ENCODE measurements at regions not wholly inside any gene's neighbourhood (a gene's known extent, or its start where the extent isn't known, plus 50 kb on each side); places are given as distances from the start of the nearest gene placed in this dataset.

DNA sequence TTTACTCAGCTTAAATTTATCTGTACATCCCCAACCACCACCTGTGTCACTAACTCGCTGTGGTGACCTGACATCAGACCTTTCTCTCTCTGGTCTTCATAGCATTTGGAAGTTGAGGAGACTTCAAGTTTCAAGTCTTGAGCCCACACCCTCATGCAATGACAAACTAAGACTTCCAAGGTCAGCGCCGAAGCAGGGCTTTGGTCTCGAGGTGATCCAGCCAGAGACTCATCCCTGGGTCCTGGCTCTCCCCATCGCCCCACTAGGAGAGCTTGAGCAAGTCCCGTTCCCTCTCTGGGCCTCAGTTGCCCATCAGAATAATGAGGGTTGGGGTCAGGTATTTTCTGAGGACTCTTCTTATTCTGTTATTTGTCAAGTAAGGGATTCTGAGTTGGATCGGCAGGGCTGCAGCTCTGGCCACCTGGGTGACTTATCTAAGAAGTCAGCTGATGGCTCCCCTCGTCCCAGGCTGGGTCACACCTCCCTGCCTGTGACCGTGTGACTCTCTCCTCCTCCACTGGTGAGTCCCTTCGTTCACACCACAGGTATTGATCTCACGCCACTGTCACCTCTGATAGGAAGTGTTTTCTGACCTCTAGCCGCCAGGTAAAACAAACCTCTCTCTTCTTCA lies 143.7 kb upstream of the RUNX3 start:
- TF ChIP-seq, protein P1, sequence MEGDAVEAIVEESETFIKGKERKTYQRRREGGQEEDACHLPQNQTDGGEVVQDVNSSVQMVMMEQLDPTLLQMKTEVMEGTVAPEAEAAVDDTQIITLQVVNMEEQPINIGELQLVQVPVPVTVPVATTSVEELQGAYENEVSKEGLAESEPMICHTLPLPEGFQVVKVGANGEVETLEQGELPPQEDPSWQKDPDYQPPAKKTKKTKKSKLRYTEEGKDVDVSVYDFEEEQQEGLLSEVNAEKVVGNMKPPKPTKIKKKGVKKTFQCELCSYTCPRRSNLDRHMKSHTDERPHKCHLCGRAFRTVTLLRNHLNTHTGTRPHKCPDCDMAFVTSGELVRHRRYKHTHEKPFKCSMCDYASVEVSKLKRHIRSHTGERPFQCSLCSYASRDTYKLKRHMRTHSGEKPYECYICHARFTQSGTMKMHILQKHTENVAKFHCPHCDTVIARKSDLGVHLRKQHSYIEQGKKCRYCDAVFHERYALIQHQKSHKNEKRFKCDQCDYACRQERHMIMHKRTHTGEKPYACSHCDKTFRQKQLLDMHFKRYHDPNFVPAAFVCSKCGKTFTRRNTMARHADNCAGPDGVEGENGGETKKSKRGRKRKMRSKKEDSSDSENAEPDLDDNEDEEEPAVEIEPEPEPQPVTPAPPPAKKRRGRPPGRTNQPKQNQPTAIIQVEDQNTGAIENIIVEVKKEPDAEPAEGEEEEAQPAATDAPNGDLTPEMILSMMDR (IDR thresholded peaks at IDR 0.05; ENCODE audit: borderline replicate concordance, insufficient read depth, low read depth, low read length) = no peak
- no peak overlapping the region for H3K4me3 ChIP-seq (ENCODE audit: low read depth, low read length)

DNA sequence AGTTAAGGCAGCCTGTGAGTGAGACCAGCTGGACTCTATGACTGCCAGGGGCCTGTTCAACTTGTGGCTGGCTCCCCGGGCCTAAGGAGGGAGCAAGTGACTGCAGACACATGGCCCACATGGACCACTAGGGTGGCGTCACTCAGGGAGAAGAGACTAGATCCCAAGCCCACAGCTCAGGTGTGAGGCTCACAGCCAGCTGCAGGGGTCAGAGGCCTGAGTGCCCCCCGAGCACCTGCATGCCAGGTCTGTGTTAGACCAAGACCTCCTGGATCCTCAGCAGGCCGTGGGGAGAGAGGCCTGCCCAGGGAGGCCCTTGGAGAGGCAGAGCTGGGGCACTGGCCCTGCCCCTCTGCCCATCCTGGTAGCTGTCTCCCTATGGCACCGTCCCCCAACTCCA lies 142.4 kb upstream of the RUNX3 start:
- TF ChIP-seq, protein P1 (IDR thresholded peaks at IDR 0.05; ENCODE audit: borderline replicate concordance, insufficient read depth, low read depth, low read length) = no peak
- no peak overlapping the region for H3K4me3 ChIP-seq (ENCODE audit: low read depth, low read length)

DNA sequence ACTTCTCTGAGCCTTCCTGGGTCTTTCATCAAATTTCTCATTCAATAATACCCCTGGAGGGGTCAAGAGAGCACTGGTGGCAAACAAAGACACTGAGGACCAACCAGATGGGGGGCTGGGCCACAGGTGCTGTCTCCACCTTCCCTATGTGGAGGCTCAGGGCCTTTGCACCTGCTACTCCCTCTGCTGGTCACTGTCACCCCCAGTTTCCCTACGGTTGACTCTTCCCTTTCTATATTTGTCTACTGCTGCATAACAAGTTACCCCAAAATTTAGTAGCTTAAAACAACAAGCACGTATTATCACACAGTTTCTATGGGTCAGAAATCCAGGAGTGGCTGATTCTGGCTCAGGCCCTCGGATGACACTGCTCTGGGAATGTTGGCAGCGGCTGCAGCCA lies 138.8 kb upstream of the RUNX3 start:
- no peak overlapping the region for H3K4me3 ChIP-seq (ENCODE audit: low read depth, low read length)
- TF ChIP-seq, protein P1 (IDR thresholded peaks at IDR 0.05; ENCODE audit: borderline replicate concordance, insufficient read depth, low read depth, low read length) = peak; percentile 48

DNA sequence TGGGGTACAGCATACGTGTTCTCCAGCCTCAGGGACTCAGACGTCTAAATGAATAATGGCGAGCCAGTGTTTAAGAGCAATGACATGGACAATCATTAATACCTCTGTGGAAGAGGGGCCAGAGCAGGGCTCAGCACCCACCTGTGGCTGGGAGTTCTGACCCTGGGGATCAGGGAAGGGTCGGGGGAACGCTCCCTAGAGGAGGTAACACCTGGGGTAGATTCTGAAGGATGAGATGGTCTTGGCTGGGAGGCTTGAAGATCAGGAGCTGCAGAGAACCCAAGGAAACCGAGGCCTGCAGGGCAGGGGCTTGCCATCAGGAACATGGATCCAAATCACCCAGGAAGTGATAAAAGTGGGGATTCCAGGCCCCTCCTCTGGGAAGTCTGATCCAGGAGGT lies 138.2 kb upstream of the RUNX3 start:
- no peak overlapping the region for H3K4me3 ChIP-seq (ENCODE audit: low read depth, low read length)
- TF ChIP-seq, protein P1 (IDR thresholded peaks at IDR 0.05; ENCODE audit: borderline replicate concordance, insufficient read depth, low read depth, low read length) = no peak

DNA sequence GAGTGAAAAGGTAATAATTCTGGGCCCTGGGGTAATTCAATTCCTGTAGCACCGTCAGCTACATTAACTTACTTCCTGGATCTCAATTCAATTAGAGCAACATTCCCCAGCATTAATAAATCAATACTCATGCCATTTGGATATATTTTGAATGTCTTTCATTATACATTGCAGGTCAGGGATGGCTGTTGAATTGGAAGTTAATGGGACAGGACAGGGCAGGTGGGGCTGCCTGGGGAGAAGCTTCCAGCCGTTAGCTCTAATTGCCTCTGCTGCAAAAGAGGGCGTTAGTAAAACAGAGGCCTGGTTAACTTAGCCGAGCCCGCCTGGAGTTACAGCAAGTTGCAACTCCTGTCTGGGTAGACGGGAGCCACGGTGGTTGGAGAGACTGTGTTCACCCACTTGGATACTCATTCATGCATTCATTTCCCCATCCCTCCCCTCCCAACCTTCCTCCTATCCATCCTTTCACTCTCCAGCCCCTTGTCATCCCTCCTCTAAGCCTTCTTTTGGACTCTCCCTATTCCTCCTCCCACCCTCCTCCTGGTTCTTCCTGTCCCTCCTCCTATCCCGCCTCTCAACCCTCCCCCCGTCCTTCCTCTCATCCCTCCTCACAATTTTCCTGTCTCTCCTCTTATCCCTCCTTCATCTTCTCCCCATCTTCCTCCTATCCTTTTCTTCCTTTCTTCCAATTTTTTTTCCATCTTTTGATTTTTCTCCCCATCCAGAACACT lies 137.6 kb upstream of the RUNX3 start:
- TF ChIP-seq, protein P1 (IDR thresholded peaks at IDR 0.05; ENCODE audit: borderline replicate concordance, insufficient read depth, low read depth, low read length) = no peak
- H3K4me3 ChIP-seq (ENCODE audit: low read depth, low read length) = no peak overlapping the region

DNA sequence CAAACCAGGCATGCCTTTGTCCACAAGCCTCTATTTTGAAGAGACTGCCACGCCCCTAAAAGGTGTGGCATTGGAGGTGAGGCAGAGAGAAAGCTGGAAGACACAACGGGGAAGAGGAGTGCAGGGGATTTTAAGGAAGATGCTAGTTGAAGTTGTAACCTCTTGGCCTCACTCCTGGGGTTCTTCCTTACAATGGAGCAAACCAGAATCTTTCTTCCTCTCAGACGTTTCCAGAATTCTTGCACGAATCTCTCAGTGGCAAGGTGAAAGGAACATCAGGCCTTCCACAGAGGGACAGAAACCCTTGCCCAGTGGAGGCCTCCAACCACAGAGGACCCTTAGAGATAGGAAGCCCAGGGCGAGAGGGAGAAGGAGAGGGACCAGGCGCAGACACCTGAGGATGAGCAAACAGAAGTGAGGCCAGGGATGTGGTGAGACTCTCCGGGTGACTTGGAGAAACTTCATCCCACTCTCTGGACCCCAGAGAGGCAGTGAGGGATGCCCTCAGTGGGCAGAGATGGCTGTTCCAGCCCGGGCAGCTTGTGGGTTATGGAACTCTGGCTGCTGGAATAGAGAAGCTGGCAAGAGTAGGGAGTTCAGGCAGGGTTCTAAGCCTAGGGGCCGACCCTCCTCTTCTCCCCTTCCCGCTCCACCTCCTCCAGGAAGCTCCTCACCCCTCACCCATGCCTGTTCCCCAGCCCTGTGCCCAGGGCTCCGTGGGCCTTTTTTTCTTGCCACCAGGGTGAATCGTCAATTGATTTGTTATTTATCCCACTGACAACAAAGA lies 136.8 kb upstream of the RUNX3 start:
- H3K4me3 ChIP-seq (ENCODE audit: low read depth, low read length) = no peak overlapping the region
- TF ChIP-seq, protein P1 (IDR thresholded peaks at IDR 0.05; ENCODE audit: borderline replicate concordance, insufficient read depth, low read depth, low read length) = no peak

Data from GM12875 (cell line).